ENCODE measurements at regions not wholly inside any gene's neighbourhood (a gene's known extent, or its start where the extent isn't known, plus 50 kb on each side); places are given as distances from the start of the nearest gene placed in this dataset.

DNA sequence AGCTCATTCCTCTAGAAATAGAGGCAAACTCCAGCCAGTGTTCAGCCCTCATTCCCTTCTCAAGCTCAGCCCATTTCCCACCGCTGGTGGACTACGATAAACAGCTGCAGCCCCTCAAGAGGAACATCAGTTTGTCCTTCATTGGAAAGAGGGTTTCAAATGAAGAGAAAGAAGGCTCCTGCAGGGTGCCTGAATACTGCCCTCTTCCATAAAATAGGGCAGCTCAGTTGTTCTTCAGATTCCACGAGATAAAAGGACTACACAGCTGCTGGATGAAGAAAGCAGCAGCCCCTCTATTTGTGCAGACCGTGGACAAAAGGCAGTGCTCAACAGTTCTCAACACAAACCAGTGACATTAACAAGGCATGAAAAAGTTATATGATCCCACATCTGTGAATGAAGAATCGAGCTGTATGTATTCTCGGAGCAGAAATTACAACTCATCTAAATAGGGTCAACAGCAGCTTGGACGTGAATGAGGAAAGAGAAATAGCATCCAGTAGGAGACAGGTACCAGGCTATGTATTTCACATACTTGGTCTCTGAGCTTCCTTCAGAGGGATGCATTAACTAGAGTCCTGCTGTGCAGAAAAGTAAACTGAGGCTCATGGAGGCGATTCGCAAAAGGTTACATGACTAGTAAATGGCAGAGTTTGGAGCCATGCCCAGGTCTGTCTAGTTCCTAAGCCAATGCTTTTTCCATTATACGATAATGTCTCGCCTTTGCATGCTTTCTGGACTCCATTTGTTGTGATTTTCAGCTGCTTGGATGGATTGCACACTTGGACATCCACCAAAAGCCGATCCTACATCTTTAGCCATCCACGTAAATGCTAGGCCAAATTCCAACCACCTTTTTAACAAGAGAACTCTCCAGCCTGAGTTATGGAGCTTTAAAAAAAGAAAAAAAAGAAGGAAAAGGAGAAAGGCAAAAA is 301.2 kb upstream of the PPARGC1A start (continued):
- TF ChIP-seq, protein P1, sequence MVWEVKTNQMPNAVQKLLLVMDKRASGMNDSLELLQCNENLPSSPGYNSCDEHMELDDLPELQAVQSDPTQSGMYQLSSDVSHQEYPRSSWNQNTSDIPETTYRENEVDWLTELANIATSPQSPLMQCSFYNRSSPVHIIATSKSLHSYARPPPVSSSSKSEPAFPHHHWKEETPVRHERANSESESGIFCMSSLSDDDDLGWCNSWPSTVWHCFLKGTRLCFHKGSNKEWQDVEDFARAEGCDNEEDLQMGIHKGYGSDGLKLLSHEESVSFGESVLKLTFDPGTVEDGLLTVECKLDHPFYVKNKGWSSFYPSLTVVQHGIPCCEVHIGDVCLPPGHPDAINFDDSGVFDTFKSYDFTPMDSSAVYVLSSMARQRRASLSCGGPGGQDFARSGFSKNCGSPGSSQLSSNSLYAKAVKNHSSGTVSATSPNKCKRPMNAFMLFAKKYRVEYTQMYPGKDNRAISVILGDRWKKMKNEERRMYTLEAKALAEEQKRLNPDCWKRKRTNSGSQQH (CRISPR knock-in tag; IDR thresholded peaks at IDR 0.05), result no peak

- H3K9ac ChIP-seq (ENCODE audit: insufficient read depth in 1 of 2, low read depth in 2 of 2, low read length in 2 of 2), result no peak overlapping the region
- in situ Hi-C loops (cut with MboI), result no loop called here
- H3K36me3 ChIP-seq (ENCODE audit: control insufficient read depth, insufficient read depth, low read length), result no peaks in the 10 kb centered on the region
- no peaks in the 10 kb centered on the region for H3K9me1 ChIP-seq (ENCODE audit: control insufficient read depth, insufficient read depth, low read length)
- 0% methylated on average over 1 of the region's 1 CpG for WGBS (ENCODE audit: insufficient coverage, low coverage, missing lambda C conversion rate)
- no peak overlapping the region for H3K4me2 ChIP-seq (ENCODE audit: insufficient read depth, low read length)
- H4K20me1 ChIP-seq (replicated peaks; ENCODE audit: control insufficient read depth, insufficient read depth, low read length), result no peaks in the 10 kb centered on the region; the same call in 1 of the 2 replicates
- ChIA-PET POLR2A (no interaction called here), CTCF (ENCODE audit: low intra/inter-chr PET ratio) (no interaction called here)
- no peak for ATAC-seq
- no peak overlapping the region for H3K4me3 ChIP-seq
- FAIRE-seq, result no peak
- no peaks in the 10 kb centered on the region; a peak in 1 of 5 replicates for H3K27me3 ChIP-seq (ENCODE audit: control insufficient read depth in 2 of 2, insufficient read depth in 2 of 2, low read length in 2 of 2)
- H3K79me2 ChIP-seq (ENCODE audit: control insufficient read depth, insufficient read depth, low read length), result no peaks in the 10 kb centered on the region
- TF ChIP-seq SNIP1 (IDR thresholded peaks at IDR 0.05; ENCODE audit: low read depth) (no peak), EWSR1 (IDR thresholded peaks at IDR 0.05; ENCODE audit: borderline replicate concordance, low read depth, partially characterized antibody) (no peak)
- no peaks in the 10 kb centered on the region for H3K4me1 ChIP-seq (replicated peaks in 1 of 2; ENCODE audit: control insufficient read depth in 2 of 2, insufficient read depth in 2 of 2, low read length in 2 of 2)
- no peak overlapping the region for H3K27ac ChIP-seq (ENCODE audit: extremely low read depth, low read depth, low read length)
- no peaks in the 10 kb centered on the region for H3K9me3 ChIP-seq (replicated peaks; ENCODE audit: control insufficient read depth, insufficient read depth, low read depth, low read length)
- no peak for DNase-seq (ENCODE audit: extremely low read depth in 1 of 4, low spot score in 3 of 4)
- intact Hi-C loops (cut with micrococcal nuclease), result no loop called here
- no TSS peak for BruUV-seq (replicated peaks)
- no peak overlapping the region for H2AFZ ChIP-seq (ENCODE audit: low read depth, low read length)
These were observed 298.6 kb upstream of the PPARGC1A start for GRCh38 chr4:24188459-24188858.
